ENCODE measurements at regions not wholly inside any gene's neighbourhood (a gene's known extent, or its start where the extent isn't known, plus 50 kb on each side); places are given as distances from the start of the nearest gene placed in this dataset.

GRCh38 chr2:236965021-236965840 is 120.5 kb upstream of the COPS8 start:
- no peak for DNase-seq

GRCh38 chr2:236965841-236966096 is 119.9 kb upstream of the COPS8 start:
- no peak for DNase-seq

- DNase-seq, result no peak
Observed at GRCh38 chr2:236967499-236967783, 118.2 kb upstream of the COPS8 start.

GRCh38 chr2:236968101-236968879 is 117.4 kb upstream of the COPS8 start:
- no peak for DNase-seq

- DNase-seq, result no peak
Observed at GRCh38 chr2:236968880-236969534, 116.7 kb upstream of the COPS8 start.

- DNase-seq, result no peak
Observed at GRCh38 chr2:236969767-236970655, 115.7 kb upstream of the COPS8 start.

GRCh38 chr2:236970656-236971010 is 115.1 kb upstream of the COPS8 start:
- DNase-seq, result no peak

GRCh38 chr2:236971131-236971821 is 114.4 kb upstream of the COPS8 start:
- DNase-seq, result no peak

- no peak for DNase-seq
Observed at GRCh38 chr2:236971919-236972381, 113.7 kb upstream of the COPS8 start.

GRCh38 chr2:236972491-236973342 is 113.0 kb upstream of the COPS8 start:
- no peak for DNase-seq

GRCh38 chr2:236973343-236973980 is 112.2 kb upstream of the COPS8 start:
- no peak for DNase-seq

- DNase-seq, result no peak
Observed at GRCh38 chr2:236974148-236974547, 111.5 kb upstream of the COPS8 start.

GRCh38 chr2:236974752-236975151 is 110.9 kb upstream of the COPS8 start:
- DNase-seq, result no peak

- no peak for DNase-seq
Observed at GRCh38 chr2:236975766-236976165, 109.9 kb upstream of the COPS8 start.

- no peak for DNase-seq
Observed at GRCh38 chr2:236976266-236977062, 109.2 kb upstream of the COPS8 start.

GRCh38 chr2:236977063-236977851 is 108.4 kb upstream of the COPS8 start:
- no peak for DNase-seq

- DNase-seq, result no peak
Observed at GRCh38 chr2:236977852-236978398, 107.8 kb upstream of the COPS8 start.

GRCh38 chr2:236979664-236980063 is 106.0 kb upstream of the COPS8 start:
- no peak for DNase-seq

- no peak for DNase-seq
Observed at GRCh38 chr2:236980961-236981360, 104.7 kb upstream of the COPS8 start.

Data from AML-193 (cell line).